Peyer's patch (tissue), 4 donors: ENCODE measurements at regions not wholly inside any gene's neighbourhood (a gene's known extent, or its start where the extent isn't known, plus 50 kb on each side); places are given as distances from the start of the nearest gene placed in this dataset.

Experiments
- DNase-seq, 3 donors: peaks; one replicate each; pipeline ENCODE4 v3.0.0-alpha.2; 2017 to 2019
- H3K27ac ChIP-seq, 4 donors: fragments of 200-600 bp; sonication (generic); one replicate each; pipeline ENCODE4 v1.5.1; 2016 to 2019
- H3K27me3 ChIP-seq, 2 donors: fragments of 200-600 bp; sonication (generic); one replicate each; pipeline ENCODE4 v1.5.1; 2019
- H3K36me3 ChIP-seq, 3 donors: fragments of 200-600 bp; sonication (generic); one replicate each; pipeline ENCODE4 v1.5.1; 2016 to 2019
- H3K4me1 ChIP-seq, 4 donors: fragments of 200-600 bp; sonication (generic); one replicate each; pipeline ENCODE4 v1.5.1; 2016 to 2019
- H3K4me3 ChIP-seq, 4 donors: fragments of 200-600 bp; sonication (generic); 1 replicate in 3 of 4; 2 replicates in 1 of 4; pipeline ENCODE4 v1.5.1; 2016 to 2019; ENCODE audit warnings: mild to moderate bottlenecking in 1 of 4
- H3K9me3 ChIP-seq, 4 donors: fragments of 200-600 bp; sonication (generic); one replicate each; pipeline ENCODE4 v1.5.1; 2016 to 2019; ENCODE audit warnings: mild to moderate bottlenecking in 1 of 4
- POLR2A ChIP-seq, 2 donors: fragments of 450-650 bp; IDR thresholded peaks; one replicate each; pipeline ENCODE4 v1.5.1; 2017; ENCODE audit warnings: antibody characterized with exemption in 2 of 2, mild to moderate bottlenecking in 2 of 2, moderate library complexity in 2 of 2
- TF ChIP-seq, protein P1 (sequence below), 6 experiments: fragments of 450-650 bp in 4 of 6; fragments of 200-600 bp in 2 of 6; sonication (generic) in 1 of 6; IDR thresholded peaks; one replicate each; pipeline ENCODE4 v1.5.1; 2017 to 2019; ENCODE audit warnings: antibody characterized with exemption in 6 of 6, mild to moderate bottlenecking in 3 of 6, moderate library complexity in 1 of 6

DNA sequence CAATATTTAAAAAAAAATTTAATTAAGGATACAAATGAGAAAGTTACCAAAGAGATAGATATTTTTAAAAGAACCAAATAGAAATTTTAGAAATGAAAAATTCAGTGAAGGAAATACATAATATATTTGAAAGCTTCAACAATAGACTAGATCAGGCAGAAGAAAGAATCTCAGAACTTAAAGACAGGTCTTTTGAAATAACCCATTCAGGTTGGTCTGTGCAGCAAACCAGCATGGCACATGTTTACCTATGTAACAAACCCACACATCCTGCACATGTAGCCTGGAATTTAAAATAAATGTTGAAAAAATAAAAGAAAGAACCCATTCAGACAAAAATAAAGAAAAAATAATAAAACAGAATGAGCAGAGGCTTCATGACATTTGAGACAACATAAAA lies 221.1 kb upstream of the ID4 start:
- DNase-seq = no peak
- no peak overlapping the region for H3K27ac ChIP-seq
- no peaks in the 10 kb centered on the region for H3K36me3 ChIP-seq
- no peaks in the 10 kb centered on the region for H3K27me3 ChIP-seq
- H3K4me3 ChIP-seq = no peak overlapping the region
- H3K4me1 ChIP-seq = no peaks in the 10 kb centered on the region
- TF ChIP-seq, protein P1, sequence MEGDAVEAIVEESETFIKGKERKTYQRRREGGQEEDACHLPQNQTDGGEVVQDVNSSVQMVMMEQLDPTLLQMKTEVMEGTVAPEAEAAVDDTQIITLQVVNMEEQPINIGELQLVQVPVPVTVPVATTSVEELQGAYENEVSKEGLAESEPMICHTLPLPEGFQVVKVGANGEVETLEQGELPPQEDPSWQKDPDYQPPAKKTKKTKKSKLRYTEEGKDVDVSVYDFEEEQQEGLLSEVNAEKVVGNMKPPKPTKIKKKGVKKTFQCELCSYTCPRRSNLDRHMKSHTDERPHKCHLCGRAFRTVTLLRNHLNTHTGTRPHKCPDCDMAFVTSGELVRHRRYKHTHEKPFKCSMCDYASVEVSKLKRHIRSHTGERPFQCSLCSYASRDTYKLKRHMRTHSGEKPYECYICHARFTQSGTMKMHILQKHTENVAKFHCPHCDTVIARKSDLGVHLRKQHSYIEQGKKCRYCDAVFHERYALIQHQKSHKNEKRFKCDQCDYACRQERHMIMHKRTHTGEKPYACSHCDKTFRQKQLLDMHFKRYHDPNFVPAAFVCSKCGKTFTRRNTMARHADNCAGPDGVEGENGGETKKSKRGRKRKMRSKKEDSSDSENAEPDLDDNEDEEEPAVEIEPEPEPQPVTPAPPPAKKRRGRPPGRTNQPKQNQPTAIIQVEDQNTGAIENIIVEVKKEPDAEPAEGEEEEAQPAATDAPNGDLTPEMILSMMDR (IDR thresholded peaks at IDR 0.05) = no peak
- TF ChIP-seq POLR2A (IDR thresholded peaks at IDR 0.05) = no peak
- no peaks in the 10 kb centered on the region for H3K9me3 ChIP-seq

DNA sequence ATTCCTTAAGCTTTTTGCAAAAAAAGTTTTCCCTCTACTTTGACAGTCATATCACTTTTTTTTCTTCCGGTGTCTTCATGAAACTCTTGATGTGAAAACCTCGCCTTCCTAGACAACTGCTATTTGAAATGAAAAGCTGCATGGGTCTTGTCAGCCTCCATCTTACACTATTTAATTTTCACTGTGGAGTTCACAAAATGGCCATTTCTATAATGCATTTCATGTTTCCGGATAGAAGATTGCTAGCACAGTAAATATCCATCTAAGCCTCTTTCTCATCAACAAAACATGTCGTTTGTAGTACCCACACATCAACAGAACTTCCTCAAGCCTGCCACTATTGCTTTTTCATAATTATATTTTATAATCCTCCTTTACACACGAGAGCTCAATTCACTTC lies 204.9 kb upstream of the ID4 start:
- H3K27me3 ChIP-seq = no peaks in the 10 kb centered on the region
- H3K9me3 ChIP-seq = no peaks in the 10 kb centered on the region
- H3K36me3 ChIP-seq = no peaks in the 10 kb centered on the region
- no peak for TF ChIP-seq POLR2A (IDR thresholded peaks at IDR 0.05)
- TF ChIP-seq, protein P1 (IDR thresholded peaks at IDR 0.05) = no peak
- H3K4me3 ChIP-seq = no peak overlapping the region
- no peak overlapping the region for H3K27ac ChIP-seq
- DNase-seq = no peak
- H3K4me1 ChIP-seq = no peaks in the 10 kb centered on the region

DNA sequence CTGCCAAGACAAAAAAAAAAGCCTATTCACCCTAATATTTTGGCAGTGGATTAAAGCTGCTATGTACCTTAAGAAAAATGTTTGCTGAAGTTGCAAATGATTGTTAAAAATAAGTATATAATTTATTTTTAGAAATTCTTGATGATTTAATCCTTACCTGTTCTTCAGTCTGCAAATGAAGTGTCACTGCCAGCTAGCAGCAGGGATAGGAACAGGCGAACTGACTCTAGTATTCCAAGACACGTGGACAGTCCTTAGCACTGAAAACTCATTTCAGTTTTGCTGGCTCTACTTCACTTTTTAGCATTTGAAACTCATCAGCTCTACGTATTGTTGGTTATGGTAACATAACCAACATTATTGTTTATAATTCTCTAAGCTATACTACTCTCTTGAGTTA lies 204.4 kb upstream of the ID4 start:
- TF ChIP-seq POLR2A (IDR thresholded peaks at IDR 0.05) = no peak
- TF ChIP-seq, protein P1 (IDR thresholded peaks at IDR 0.05) = no peak
- no peaks in the 10 kb centered on the region for H3K4me1 ChIP-seq
- no peaks in the 10 kb centered on the region for H3K27me3 ChIP-seq
- DNase-seq = no peak
- no peaks in the 10 kb centered on the region for H3K36me3 ChIP-seq
- no peaks in the 10 kb centered on the region for H3K9me3 ChIP-seq
- H3K4me3 ChIP-seq = no peak overlapping the region
- H3K27ac ChIP-seq = no peak overlapping the region

DNA sequence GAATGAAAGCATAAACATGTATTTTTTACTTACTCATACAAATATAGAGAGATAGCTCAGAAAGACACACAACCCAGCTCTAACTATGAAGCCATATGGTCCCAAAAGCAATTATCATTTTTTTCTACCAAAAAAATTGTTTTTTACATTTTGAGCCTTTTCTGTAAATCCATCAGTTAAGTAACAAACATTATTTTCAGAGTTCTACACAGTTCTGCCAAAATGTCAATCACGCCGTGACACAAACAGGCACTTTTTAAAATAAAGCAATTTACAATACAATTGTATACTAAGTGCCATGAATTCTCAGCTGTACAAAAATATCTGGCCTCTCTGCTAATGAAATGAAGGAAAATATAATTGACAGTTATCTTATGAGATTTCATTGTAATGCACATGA lies 201.4 kb upstream of the ID4 start:
- Histone ChIP-seq H3K36me3 (no peaks in the 10 kb centered on the region), H3K27ac (no peak overlapping the region), H3K4me1 (no peaks in the 10 kb centered on the region), H3K4me3 (no peak overlapping the region), H3K9me3 (no peaks in the 10 kb centered on the region), H3K27me3 (no peaks in the 10 kb centered on the region)
- DNase-seq = no peak
- TF ChIP-seq, protein P1 (IDR thresholded peaks at IDR 0.05) = no peak
- TF ChIP-seq POLR2A (IDR thresholded peaks at IDR 0.05) = no peak

DNA sequence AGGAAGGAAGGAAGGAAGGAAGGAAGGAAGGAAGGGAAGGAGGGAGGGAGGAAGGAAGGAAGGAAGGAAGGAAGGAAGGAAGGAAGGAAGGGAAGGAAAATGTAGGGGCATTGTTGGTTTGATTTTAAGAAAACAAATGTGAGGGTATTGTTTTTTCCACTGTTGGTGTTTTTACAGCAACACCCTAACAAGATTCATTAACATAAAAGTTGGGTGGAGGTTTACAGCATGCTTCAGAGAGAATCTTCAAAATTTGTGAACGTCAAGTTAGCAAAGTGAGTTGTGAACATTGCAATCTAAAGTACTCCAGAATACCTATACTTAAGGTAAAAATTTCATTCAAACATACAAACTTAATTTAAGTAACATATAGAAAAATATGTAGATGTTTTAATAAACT lies 200.2 kb upstream of the ID4 start:
- no peaks in the 10 kb centered on the region for H3K9me3 ChIP-seq
- TF ChIP-seq, protein P1 (IDR thresholded peaks at IDR 0.05) = no peak
- TF ChIP-seq POLR2A (IDR thresholded peaks at IDR 0.05) = no peak

DNA sequence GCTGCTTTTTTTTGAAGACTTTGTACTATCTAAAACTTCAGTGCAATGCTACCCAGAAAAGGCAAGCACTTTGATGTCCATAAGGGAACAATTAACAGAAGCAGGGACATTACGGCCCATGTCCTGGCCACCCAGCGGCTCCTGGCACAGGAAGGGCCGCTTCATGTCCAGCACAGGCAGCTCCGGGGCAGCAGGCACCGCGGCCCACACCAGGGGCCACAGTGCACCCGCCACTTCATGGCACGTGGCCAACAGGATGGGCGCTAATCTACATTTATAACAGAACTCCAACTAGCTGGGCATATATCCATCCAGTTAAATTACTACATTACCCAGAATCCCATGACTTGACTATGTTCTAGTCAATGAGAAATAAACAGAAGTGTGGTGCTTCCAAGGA lies 198.2 kb upstream of the ID4 start:
- TF ChIP-seq, protein P1 (IDR thresholded peaks at IDR 0.05) = no peak
- TF ChIP-seq POLR2A (IDR thresholded peaks at IDR 0.05) = no peak
- Histone ChIP-seq H3K9me3 (no peaks in the 10 kb centered on the region), H3K27me3 (no peaks in the 10 kb centered on the region), H3K36me3 (no peaks in the 10 kb centered on the region), H3K4me3 (no peak overlapping the region), H3K4me1 (no peaks in the 10 kb centered on the region), H3K27ac (no peak overlapping the region)
- no peak for DNase-seq

More for the DNA sequence above, 200.2 kb upstream of the ID4 start:
- no peaks in the 10 kb centered on the region for H3K36me3 ChIP-seq
- no peak overlapping the region for H3K4me3 ChIP-seq
- no peak overlapping the region for H3K27ac ChIP-seq
- no peaks in the 10 kb centered on the region for H3K4me1 ChIP-seq
- no peaks in the 10 kb centered on the region for H3K27me3 ChIP-seq
- DNase-seq = no peak
